GM19468 (cell line): ENCODE measurements at regions not wholly inside any gene's neighbourhood (a gene's known extent, or its start where the extent isn't known, plus 50 kb on each side); places are given as distances from the start of the nearest gene placed in this dataset.

Experiments used
- ATAC-seq: cut with Tn5 transposase; IDR thresholded peaks from one replicate; pipeline ENCODE4 v1.9.1; 2021; ENCODE audit warnings: mild to moderate bottlenecking, moderate library complexity, moderate number of reproducible peaks; ENCODE audit not compliant: unreplicated experiment; ENCODE audit errors: extremely low read depth

GRCh38 chr1:193785850-193786420 lies 599.5 kb upstream of the B3GALT2 start:
- no peak for ATAC-seq

DNA sequence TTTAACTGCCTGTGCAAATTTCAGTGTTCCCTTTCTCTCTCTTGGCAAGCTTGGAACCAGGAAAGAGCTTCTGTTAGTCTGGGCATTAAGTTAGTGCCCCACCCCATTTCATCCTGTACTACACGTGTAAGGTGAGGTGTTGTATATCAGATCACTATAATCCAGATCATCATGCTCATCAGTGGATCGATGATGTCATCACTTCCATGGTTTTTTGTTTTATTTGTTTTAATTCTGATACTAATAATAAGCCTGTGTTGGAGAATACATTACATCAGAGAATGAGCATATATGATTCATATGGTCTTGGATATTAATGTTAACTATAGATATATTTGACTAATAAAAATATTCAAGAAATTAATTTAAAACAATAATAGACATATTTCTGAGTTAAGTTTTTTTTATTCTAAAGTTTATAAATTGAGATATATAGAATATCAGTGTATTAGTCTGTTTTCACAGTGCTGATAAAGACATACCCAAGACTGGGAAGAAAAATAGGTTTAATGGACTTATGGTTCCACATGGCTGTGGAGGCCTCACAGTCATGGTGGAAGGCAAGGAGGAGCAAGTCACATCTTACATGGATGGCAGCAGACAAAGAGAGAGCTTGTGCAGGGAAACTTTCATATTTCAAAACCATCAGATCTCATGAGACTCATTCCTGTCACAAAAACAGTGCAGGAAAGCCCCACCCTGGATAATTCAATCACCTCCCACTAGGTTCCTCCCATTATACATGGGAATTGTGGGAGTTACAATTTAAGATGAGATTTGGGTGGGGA lies 588.3 kb upstream of the B3GALT2 start:
- ATAC-seq = no peak

GRCh38 chr1:193771596-193771995 lies 585.2 kb upstream of the B3GALT2 start:
- ATAC-seq = no peak

- ATAC-seq = no peak
Measured at GRCh38 chr1:193769651-193770050, 583.2 kb upstream of the B3GALT2 start.

- ATAC-seq = no peak
Measured at GRCh38 chr1:193767886-193768285, 581.5 kb upstream of the B3GALT2 start.

GRCh38 chr1:193766329-193766728 lies 579.9 kb upstream of the B3GALT2 start:
- no peak for ATAC-seq

DNA sequence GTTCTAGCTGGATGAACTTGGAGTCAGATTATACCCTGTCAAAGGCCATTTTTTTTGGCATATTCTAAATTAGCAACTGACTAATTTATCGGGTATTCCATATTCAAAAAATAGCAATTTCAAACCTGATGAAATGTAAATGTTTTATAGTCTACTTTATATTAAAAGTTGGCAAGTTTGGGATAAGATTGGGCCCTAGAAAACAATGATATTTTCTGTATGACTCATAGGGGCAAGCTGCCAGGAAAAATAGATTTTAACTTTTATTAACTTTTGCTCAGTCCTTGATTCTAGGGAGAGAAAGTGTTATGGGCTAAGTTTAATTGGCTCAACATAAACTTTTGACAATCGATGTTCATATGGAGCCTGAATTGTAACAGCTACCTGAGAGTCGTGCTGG lies 576.9 kb upstream of the B3GALT2 start:
- ATAC-seq = no peak

- no peak for ATAC-seq
Measured at GRCh38 chr1:193762236-193762635, 575.8 kb upstream of the B3GALT2 start.

- no peak for ATAC-seq
Measured at GRCh38 chr1:193755441-193755840, 569.0 kb upstream of the B3GALT2 start.

DNA sequence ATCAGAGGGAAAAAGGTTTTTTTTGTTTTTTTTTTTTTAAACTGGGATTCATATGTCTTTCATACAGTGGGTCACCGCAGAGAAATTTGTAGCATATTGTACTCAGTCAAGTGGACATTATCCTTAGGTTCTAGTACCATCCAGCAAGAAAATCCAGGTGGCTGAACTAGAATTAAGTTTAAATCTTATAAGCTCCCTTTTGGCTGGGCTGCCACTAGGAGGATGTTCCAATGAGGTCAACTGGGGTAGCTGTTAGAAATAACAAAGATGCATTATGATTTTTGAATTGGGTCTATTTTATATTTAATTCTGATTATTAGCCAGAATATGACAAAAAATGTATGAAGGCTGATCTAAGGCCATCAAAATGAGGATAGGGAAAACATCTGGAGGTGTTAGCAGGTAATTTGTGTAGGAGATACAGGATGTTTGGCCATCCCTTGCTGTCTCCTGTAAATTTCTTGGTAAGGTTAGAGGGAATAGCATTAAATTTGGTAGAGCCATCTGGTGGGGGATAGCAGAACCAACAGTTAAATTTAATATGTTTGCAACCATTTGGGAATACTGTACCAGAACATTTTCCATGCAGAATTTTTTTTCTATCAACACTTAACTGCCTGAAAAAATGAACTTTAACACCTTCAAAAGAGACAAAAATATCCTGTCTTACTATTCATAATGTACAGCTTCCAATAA lies 568.5 kb upstream of the B3GALT2 start:
- no peak for ATAC-seq

GRCh38 chr1:193754151-193754550 lies 567.7 kb upstream of the B3GALT2 start:
- ATAC-seq = no peak

DNA sequence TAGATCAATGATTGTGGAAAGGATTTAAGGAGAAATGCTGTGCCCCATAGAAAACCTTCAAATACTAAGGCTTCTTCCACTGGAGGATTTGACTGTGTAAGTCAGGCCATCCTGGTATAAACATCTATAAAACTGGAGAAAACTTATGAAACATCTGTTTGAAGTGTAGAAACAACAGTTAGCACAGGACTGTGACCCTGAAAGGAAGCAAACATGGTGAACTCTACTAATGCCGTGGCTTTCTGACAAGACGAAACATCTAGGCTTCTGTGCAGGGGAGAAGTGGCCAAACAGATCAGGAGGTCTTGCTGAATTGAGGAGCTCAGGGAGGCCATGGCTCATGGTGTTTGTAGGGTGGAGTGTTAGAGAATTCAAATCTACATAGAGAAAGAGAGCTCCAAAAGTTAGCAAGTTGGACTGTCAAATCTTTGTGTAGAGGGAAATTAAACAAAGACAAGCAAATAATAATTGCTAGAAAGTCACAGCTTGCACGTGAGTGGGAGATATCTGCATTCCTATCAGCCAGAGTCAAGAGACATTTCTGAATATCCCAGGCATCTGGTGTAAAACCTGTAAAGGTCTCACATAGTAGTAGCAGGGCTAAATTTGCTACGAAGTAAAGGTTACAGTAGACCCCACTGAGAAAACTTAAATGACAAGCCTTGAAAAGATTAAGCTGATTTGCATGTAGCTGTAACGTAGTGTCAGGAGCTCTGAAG lies 566.8 kb upstream of the B3GALT2 start:
- no peak for ATAC-seq

GRCh38 chr1:193749868-193750267 lies 563.5 kb upstream of the B3GALT2 start:
- ATAC-seq = no peak

- ATAC-seq = no peak
Measured at GRCh38 chr1:193747579-193747978, 561.2 kb upstream of the B3GALT2 start.

DNA sequence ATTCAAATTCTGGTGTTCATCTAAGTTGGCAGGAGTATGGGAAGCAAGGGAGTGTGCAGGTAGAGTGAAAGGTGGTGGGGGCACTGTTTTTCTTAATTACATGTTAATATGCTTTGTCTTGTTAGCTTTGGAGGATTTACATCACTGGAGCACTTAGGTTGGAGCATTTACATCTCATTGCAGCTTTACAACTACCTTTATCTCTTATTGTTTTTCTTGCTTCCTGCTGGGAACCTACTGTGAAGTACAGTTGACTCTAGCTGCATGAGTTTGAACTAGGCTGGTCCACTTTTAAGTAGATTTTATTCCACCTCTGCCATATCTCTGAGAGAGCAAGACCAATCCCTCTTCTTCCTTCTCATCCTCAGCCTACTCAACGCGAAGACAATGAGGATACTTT lies 554.8 kb upstream of the B3GALT2 start:
- ATAC-seq = no peak

GRCh38 chr1:193740762-193741161 lies 554.3 kb upstream of the B3GALT2 start:
- ATAC-seq = no peak

DNA sequence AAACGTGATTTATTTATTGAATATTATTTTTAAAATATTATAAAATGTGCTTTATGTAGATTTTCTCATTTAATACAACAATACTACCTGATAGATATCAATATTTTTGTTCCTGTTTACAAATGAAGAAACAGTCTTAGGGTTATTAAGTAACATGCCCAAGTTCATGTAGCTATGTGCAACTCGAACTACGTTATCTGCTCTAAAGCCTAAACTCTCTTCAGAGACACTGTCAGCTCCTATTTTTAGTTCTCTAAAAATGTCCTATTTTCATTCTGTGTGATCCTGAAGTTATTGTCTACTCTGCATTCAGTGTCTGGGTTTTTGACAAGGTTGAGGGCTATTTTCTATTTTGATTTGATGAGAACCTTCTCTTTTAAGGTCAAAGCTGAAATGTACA lies 550.1 kb upstream of the B3GALT2 start:
- ATAC-seq = no peak

- ATAC-seq = no peak
Measured at GRCh38 chr1:193733674-193734073, 547.3 kb upstream of the B3GALT2 start.

- no peak for ATAC-seq
Measured at GRCh38 chr1:193730017-193730416, 543.6 kb upstream of the B3GALT2 start.

- no peak for ATAC-seq
Measured at GRCh38 chr1:193729429-193729828, 543.0 kb upstream of the B3GALT2 start.

- no peak for ATAC-seq
Measured at GRCh38 chr1:193727850-193728249, 541.4 kb upstream of the B3GALT2 start.
